KMS-11 (cell line): ENCODE measurements at regions not wholly inside any gene's neighbourhood (a gene's known extent, or its start where the extent isn't known, plus 50 kb on each side); places are given as distances from the start of the nearest gene placed in this dataset.

ENCODE experiments used
- H2AFZ ChIP-seq: fragments of 200-600 bp; sonication (generic); 2 replicates; pipeline ENCODE4 v1.6.1; 2016; ENCODE audit warnings: antibody characterized with exemption, mixed run types, low read depth
- H3K27ac ChIP-seq: fragments of 200-600 bp; sonication (generic); 2 replicates; pipeline ENCODE4 v1.6.1; 2016; ENCODE audit warnings: mild to moderate bottlenecking, mixed run types
- H3K27me3 ChIP-seq: fragments of 200-600 bp; sonication (generic); 2 replicates; pipeline ENCODE4 v1.6.1; 2017; ENCODE audit warnings: mild to moderate bottlenecking, low read depth, mixed run types, moderate library complexity; ENCODE audit not compliant: insufficient read depth
- H3K36me3 ChIP-seq: fragments of 200-600 bp; sonication (generic); 2 replicates; pipeline ENCODE4 v1.6.1; 2017; ENCODE audit warnings: mild to moderate bottlenecking, mixed run types; ENCODE audit not compliant: insufficient read depth
- H3K4me1 ChIP-seq: fragments of 200-600 bp; sonication (generic); 2 replicates; pipeline ENCODE4 v1.6.1; 2016; ENCODE audit warnings: mild to moderate bottlenecking, low read depth, mixed run types; ENCODE audit not compliant: poor library complexity, severe bottlenecking
- H3K4me2 ChIP-seq: fragments of 200-600 bp; sonication (generic); 2 replicates; pipeline ENCODE4 v1.7.0; 2016; ENCODE audit warnings: mild to moderate bottlenecking, mixed run types
- H3K4me3 ChIP-seq: fragments of 200-600 bp; sonication (generic); IDR thresholded peaks from 2 replicates; pipeline ENCODE4 v1.6.1; 2017; ENCODE audit warnings: low read depth, low read length, mixed read lengths; ENCODE audit not compliant: insufficient read depth
- H3K79me2 ChIP-seq: fragments of 200-600 bp; sonication (generic); 2 replicates; pipeline ENCODE4 v1.6.1; 2016; ENCODE audit warnings: low read depth, mixed run types; ENCODE audit not compliant: insufficient read depth
- H3K9ac ChIP-seq: fragments of 200-600 bp; sonication (generic); 2 replicates; pipeline ENCODE4 v1.6.1; 2016; ENCODE audit warnings: mild to moderate bottlenecking, mixed run types
- H4K20me1 ChIP-seq: fragments of 200-600 bp; sonication (generic); 2 replicates; pipeline ENCODE4 v1.6.1; 2016; ENCODE audit warnings: mild to moderate bottlenecking, mixed run types; ENCODE audit not compliant: insufficient read depth
- CTCF ChIP-seq: fragments of 200-600 bp; sonication (generic); conservative IDR thresholded peaks from 2 replicates; pipeline ENCODE4 v1.6.1; 2017; ENCODE audit warnings: low read depth, mild to moderate bottlenecking, antibody characterized with exemption, low read length, moderate library complexity, mixed read lengths

- no peak for TF ChIP-seq CTCF
- no peaks in the 10 kb centered on the region for H4K20me1 ChIP-seq
- no peak overlapping the region for H3K27ac ChIP-seq
- no peaks in the 10 kb centered on the region for H3K27me3 ChIP-seq
- no peaks in the 10 kb centered on the region for H3K79me2 ChIP-seq
- H3K4me2 ChIP-seq = no peak overlapping the region
- H3K4me3 ChIP-seq = no peak overlapping the region
- H3K36me3 ChIP-seq = no peaks in the 10 kb centered on the region
- H3K9ac ChIP-seq = no peak overlapping the region
- no peak overlapping the region for H2AFZ ChIP-seq
- no peaks in the 10 kb centered on the region for H3K4me1 ChIP-seq
Measured at GRCh38 chr15:98537516-98538060, 110.8 kb upstream of the IGF1R start.

DNA sequence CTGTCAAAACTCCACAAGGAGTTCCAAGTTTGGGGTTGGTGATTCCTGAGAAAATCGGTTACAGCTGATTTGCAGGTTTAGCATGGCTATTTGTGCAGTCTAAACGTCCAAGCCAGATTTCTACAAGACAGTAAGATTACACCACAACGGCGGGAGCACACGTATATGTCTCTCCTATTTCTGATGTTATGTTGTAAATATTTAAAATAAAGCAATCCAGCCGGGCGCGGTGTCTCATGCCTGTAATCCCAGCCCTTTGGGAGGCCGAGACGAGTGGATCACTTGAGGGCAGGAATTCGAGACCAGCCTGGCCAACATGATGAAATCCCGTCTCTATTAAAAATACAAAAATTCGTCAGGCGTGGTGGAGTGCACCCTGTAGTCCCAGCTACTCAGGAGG, 106.8 kb upstream of the IGF1R start:
- Histone ChIP-seq H4K20me1 (no peaks in the 10 kb centered on the region), H3K4me1 (no peaks in the 10 kb centered on the region), H3K36me3 (no peaks in the 10 kb centered on the region), H3K9ac (no peak overlapping the region), H3K79me2 (no peaks in the 10 kb centered on the region), H3K27me3 (no peaks in the 10 kb centered on the region), H2AFZ (no peak overlapping the region), H3K27ac (no peak overlapping the region), H3K4me2 (no peak overlapping the region), H3K4me3 (no peak overlapping the region)
- no peak for TF ChIP-seq CTCF

GRCh38 chr15:98543237-98543636, 105.1 kb upstream of the IGF1R start:
- Histone ChIP-seq H3K4me3 (no peak overlapping the region), H3K36me3 (no peaks in the 10 kb centered on the region), H3K4me1 (no peaks in the 10 kb centered on the region), H3K9ac (no peak overlapping the region), H3K27ac (no peak overlapping the region), H3K4me2 (no peak overlapping the region), H3K79me2 (no peaks in the 10 kb centered on the region), H2AFZ (no peak overlapping the region), H3K27me3 (no peaks in the 10 kb centered on the region), H4K20me1 (no peaks in the 10 kb centered on the region)
- TF ChIP-seq CTCF = no peak

DNA sequence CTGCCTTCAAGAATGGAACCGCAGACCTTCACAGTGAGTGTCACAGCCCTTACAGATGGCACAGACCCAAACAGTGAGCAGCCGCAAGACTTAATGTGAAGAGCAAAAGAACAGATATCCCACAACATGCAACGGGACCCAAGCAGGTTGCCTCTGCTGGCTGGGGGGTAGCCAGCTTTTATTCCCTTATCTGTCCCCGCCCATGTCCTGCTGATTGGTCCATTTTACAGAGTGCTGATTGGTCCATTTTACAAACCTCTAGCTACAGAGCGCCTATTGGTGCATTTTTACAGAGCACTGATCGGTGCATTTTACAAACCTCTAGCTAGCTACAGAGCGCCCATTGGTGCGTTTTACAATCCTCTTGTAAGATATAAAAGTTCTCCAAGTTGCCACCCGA, 102.0 kb upstream of the IGF1R start:
- no peak for TF ChIP-seq CTCF

More for the DNA sequence above, 102.0 kb upstream of the IGF1R start:
- Histone ChIP-seq H3K9ac (no peak overlapping the region), H3K36me3 (no peaks in the 10 kb centered on the region), H3K4me3 (no peak overlapping the region), H3K27me3 (no peaks in the 10 kb centered on the region), H3K79me2 (no peaks in the 10 kb centered on the region), H4K20me1 (no peaks in the 10 kb centered on the region), H2AFZ (no peak overlapping the region), H3K4me1 (no peaks in the 10 kb centered on the region), H3K4me2 (no peak overlapping the region), H3K27ac (no peak overlapping the region)
